Skin epidermis (tissue), 12 donors: ENCODE measurements at regions not wholly inside any gene's neighbourhood (a gene's known extent, or its start where the extent isn't known, plus 50 kb on each side); places are given as distances from the start of the nearest gene placed in this dataset.

ENCODE experiments used
- H3K27ac ChIP-seq, 21 experiments: fragments of 200-600 bp; sonication (generic) in 11 of 21; one replicate each; pipeline ENCODE4 v1.5.0; 2020; ENCODE audit warnings: mild to moderate bottlenecking in 3 of 21, inconsistent platforms in 2 of 21, moderate library complexity in 2 of 21
- H3K4me3 ChIP-seq, 7 experiments: fragments of 200-600 bp; sonication (generic) in 2 of 7; one replicate each; pipeline ENCODE4 v1.5.0; 2020; ENCODE audit warnings: inconsistent platforms in 2 of 7, mild to moderate bottlenecking in 2 of 7, moderate library complexity in 1 of 7

GRCh38 chr13:44759384-44760360, 183.5 kb upstream of the TSC22D1 start:
- Histone ChIP-seq H3K27ac (peak overlapping the region in 18 of 21 experiments; percentile 37 to 84 (median 68)), H3K4me3 (no peak overlapping the region)

GRCh38 chr13:44758630-44759383, 182.7 kb upstream of the TSC22D1 start:
- Histone ChIP-seq H3K4me3 (no peak overlapping the region), H3K27ac (peak overlapping the region in 19 of 21 experiments; percentile 37 to 84 (median 67))

GRCh38 chr13:44757671-44758070, 181.5 kb upstream of the TSC22D1 start:
- peak overlapping the region in 4 of 21 experiments; percentile 54 to 80 (median 75) for H3K27ac ChIP-seq
- H3K4me3 ChIP-seq: no peak overlapping the region

- Histone ChIP-seq H3K4me3 (no peak overlapping the region), H3K27ac (no peak overlapping the region)
Measured at GRCh38 chr13:44756276-44756810, 180.2 kb upstream of the TSC22D1 start.

GRCh38 chr13:44755872-44756271, 179.7 kb upstream of the TSC22D1 start:
- Histone ChIP-seq H3K27ac (no peak overlapping the region), H3K4me3 (no peak overlapping the region)

- Histone ChIP-seq H3K27ac (no peak overlapping the region), H3K4me3 (no peak overlapping the region)
Measured at GRCh38 chr13:44752164-44752563, 176.0 kb upstream of the TSC22D1 start.

- Histone ChIP-seq H3K4me3 (no peak overlapping the region), H3K27ac (no peak overlapping the region)
Measured at GRCh38 chr13:44750630-44751029, 174.5 kb upstream of the TSC22D1 start.

GRCh38 chr13:44749906-44750305, 173.8 kb upstream of the TSC22D1 start:
- no peak overlapping the region for H3K4me3 ChIP-seq
- no peak overlapping the region for H3K27ac ChIP-seq

GRCh38 chr13:44748439-44748838, 172.3 kb upstream of the TSC22D1 start:
- Histone ChIP-seq H3K4me3 (no peak overlapping the region), H3K27ac (no peak overlapping the region)

- Histone ChIP-seq H3K27ac (no peak overlapping the region), H3K4me3 (no peak overlapping the region)
Measured at GRCh38 chr13:44747179-44747578, 171.0 kb upstream of the TSC22D1 start.

- no peak overlapping the region for H3K27ac ChIP-seq
Measured at GRCh38 chr13:44746690-44747089, 170.6 kb upstream of the TSC22D1 start.

GRCh38 chr13:44744880-44745633, 168.9 kb upstream of the TSC22D1 start:
- Histone ChIP-seq H3K4me3 (no peak overlapping the region), H3K27ac (no peak overlapping the region)

More at GRCh38 chr13:44746690-44747089, 170.6 kb upstream of the TSC22D1 start:
- no peak overlapping the region for H3K4me3 ChIP-seq

GRCh38 chr13:44739539-44739938, 163.4 kb upstream of the TSC22D1 start:
- H3K27ac ChIP-seq: no peak overlapping the region
- H3K4me3 ChIP-seq: no peak overlapping the region

- Histone ChIP-seq H3K27ac (no peak overlapping the region), H3K4me3 (no peak overlapping the region)
Measured at GRCh38 chr13:44739120-44739519, 163.0 kb upstream of the TSC22D1 start.

- no peak overlapping the region for H3K27ac ChIP-seq
- no peak overlapping the region for H3K4me3 ChIP-seq
Measured at GRCh38 chr13:44738463-44738862, 162.3 kb upstream of the TSC22D1 start.

GRCh38 chr13:44735806-44736205, 159.7 kb upstream of the TSC22D1 start:
- no peak overlapping the region for H3K27ac ChIP-seq

GRCh38 chr13:44734201-44734707, 158.1 kb upstream of the TSC22D1 start:
- H3K27ac ChIP-seq: no peak overlapping the region
- H3K4me3 ChIP-seq: no peak overlapping the region

More at GRCh38 chr13:44735806-44736205, 159.7 kb upstream of the TSC22D1 start:
- H3K4me3 ChIP-seq: no peak overlapping the region

- H3K27ac ChIP-seq: no peak overlapping the region
- no peak overlapping the region for H3K4me3 ChIP-seq
Measured at GRCh38 chr13:44732503-44733098, 156.5 kb upstream of the TSC22D1 start.

GRCh38 chr13:44730851-44731250, 154.7 kb upstream of the TSC22D1 start:
- H3K4me3 ChIP-seq: no peak overlapping the region
- H3K27ac ChIP-seq: no peak overlapping the region
